HPDE6-E6E7 (cell line): ENCODE measurements at regions not wholly inside any gene's neighbourhood (a gene's known extent, or its start where the extent isn't known, plus 50 kb on each side); places are given as distances from the start of the nearest gene placed in this dataset.

Experiments
- DNase-seq: peaks from one replicate; pipeline ENCODE4 v3.0.0; 2011; ENCODE audit warnings: missing footprints; ENCODE audit errors: extremely low spot score

GRCh38 chr2:234278556-234279255 lies 218.2 kb downstream of the ARL4C start:
- no peak for DNase-seq

DNA sequence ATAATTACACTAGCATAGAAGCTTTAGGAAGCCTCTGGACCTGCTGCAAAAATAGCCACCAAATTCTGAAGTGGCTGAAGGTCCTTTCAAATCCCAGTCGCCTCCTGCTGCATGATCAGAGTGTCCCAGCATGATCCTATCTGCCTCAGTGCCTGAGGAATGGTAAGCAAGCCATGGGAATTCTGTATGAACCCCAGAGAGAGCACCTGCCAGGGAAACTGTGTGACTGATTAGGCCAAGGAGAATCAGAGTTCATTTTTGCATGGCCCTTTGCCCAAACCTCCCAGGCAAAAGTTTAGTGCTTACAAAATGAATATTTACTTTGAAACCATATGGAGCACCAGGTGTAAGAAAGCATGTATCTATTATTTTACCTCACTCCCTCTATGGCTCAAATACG lies 221.4 kb downstream of the ARL4C start:
- no peak for DNase-seq

DNA sequence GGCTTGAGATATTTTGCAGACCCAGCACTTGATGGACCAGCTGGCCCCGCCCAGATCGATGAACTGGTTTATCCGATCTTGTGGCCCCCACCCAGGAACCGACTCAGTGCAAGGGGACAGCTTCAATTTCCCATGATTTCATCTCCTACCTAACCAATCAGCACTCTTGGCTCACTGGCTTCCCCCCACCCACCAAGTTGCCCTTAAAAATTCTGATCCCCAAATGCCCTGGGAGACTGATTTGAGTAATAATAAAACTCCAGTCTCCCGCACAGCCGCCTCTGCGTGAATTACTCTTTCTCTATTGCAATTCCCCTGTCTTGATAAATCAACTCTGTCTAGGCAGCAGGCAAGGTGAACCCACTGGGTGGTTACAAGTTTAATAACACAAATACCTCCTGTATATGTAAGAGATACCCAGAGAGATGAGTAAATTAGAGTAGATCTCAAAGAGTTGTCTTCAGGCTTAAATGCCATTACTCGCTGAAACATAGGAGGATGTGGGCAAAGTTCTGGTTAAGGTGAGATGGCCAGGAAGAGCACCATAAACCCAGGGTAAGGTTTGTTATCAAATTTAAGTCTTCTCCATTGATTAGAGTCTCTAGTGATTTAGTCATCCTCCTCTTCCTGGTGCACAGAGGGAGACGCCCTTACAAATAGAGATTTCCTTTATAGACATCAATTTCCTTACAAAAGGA lies 222.8 kb downstream of the ARL4C start:
- DNase-seq = no peak

DNA sequence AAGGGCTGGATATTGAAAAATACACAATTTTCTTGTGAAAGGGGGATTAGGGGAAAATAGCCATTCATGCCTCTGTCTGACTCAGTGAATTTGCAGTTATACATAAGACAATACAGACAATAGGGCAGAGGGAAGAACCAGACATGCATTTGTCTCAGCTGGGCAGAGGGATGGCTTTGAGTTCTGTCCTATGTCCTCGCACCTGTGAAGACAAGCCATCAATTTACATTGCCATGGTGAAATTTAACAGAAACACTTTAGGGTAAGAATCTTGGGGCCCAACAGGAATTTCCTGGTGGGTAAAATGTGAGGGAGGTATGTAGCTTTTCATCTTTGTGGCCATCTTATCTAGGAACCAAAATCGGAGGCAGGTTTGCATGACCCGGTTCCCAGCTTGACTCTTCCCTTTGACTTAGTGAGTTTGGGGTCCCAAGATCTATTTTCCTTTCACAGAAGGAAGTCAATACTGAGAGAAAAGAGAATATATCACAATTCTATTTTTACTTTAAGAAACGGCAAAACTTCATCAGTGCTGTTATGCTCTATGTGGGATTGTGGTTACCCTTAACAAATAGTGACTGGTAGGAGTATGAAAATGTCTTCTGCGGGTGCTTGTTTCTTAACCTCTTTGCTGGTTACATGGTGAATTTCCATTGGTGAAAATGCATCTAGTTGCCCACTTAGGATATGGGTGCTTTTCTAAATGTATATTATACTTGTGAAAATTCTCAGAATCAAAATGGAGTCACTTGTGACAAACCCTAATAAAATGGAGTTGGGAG lies 221.8 kb downstream of the SPP2 start:
- no peak for DNase-seq

DNA sequence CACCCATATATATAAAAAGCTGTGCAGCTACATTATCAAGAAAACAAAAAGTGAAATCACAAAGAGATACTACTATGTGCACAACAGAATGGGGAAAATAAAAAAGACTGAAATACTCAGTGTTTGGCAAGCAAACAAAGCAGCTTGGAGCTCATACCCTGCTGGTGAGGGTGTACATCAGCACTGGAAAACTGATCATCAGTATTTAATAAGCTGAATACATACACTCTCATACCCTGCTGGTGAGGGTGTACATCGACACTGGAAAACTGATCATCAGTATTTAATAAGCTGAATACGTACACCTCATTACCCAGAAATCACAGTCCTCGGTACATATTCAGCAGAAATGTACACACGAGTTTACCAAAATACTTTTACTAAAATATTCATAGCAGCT lies 220.8 kb downstream of the SPP2 start:
- no peak for DNase-seq

DNA sequence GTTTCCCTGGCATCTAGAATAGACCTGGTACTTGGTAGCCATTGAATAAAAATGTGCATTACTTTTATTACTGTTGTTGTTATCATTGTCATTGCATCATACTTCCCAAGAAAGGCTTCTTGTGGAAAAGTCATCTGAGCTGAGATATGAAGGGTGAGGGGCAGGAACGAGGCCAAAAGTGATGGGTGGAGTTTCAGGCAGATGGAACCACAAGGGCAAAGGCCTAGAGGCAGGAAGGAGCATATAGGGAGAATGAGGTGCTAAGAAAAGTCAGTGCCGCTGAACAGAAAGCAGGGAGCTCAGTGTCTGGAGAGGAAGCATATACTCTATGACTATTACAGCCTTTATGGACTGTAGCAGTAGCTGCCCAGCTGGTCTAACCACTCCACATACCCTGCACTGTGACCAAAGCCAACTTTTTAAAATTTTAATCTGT lies 219.3 kb downstream of the SPP2 start:
- no peak for DNase-seq

- no peak for DNase-seq
Measured at GRCh38 chr2:234267534-234267933, 217.0 kb downstream of the SPP2 start.

- DNase-seq = no peak
Measured at GRCh38 chr2:234266952-234267351, 216.4 kb downstream of the SPP2 start.

DNA sequence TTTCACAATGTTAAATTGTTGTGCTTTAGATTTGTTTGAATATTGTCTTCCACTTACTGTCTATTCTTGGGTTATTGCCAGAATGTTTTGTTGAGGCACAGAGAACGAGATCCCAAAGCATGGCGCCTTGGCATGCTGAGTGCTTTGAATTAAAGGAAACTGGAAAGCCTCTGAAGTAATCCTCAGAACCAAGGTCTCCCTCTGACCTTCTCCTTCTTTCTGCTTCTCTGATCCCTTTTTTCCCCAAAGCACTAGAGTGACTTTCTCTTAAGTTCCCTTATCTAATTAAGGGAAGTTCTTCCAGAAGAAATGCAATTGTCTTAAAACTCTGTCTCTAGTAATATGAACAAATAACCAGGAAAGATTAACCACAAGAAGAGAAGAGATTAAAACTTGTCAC lies 214.7 kb downstream of the SPP2 start:
- DNase-seq = no peak

DNA sequence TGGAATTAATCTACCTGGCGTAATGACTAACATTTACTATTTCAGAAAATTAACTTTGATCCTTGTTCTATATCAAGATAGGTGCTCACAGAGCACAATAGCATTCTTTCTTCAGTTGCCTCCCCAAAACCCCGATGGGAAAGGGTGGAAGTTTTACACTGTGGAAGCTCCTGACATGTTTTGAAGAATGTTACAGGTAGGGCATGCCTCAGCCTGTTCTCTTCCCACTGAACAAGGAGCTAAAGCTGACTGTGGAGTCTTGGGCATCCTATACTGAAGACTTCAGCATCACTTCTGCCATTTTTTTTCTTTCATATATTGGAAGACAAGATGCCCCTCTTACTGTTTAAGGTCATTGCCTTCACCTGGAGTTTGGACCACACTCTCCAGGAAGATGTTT lies 211.2 kb downstream of the SPP2 start:
- DNase-seq = no peak

DNA sequence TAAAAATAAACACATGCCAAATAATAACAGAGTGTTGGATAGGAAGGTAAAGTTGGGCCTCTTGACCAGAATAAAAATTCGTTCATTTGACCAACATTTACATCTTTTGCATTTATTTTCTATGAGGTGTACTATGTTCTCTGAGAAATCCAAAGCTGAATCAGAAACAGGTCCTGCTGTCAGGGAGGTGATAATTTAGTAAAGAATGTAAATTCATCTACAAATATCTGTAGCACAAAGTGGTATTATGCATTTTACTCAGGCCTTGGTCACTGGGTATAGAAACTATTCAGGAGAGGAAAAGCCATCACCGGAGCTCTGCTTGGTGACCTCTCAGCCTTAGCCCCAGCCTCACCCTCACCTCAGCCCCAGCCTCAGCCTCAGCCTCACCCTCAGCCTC lies 208.9 kb downstream of the SPP2 start:
- no peak for DNase-seq

DNA sequence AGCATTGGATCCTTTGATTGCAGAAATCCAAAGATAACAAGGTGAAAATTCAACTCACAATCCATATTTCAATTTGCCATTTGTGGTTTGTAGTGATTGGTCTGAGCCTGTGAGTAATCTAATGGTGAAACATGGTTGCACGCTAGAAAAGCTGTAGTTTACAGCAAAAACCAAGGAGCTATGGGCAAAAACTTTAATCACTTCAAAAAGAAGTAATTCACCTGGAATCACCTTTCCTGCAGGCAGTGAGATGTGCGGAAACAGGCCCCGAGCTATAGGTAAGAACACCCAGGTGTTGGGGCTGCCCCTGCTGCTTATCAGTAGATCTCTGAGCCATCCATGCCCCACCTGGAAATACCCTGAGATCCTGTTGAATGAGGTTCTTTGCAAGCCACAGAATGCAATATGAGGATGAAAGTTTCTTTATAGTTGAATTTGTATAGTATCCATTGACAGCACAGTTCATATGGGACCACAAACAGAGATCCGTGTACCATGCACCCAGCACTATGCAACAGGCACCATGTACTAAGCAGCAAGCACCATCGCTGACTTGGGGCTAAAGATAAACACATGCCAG lies 208.2 kb downstream of the SPP2 start:
- peak; percentile 84 for DNase-seq

- DNase-seq = peak; percentile 97
Measured at GRCh38 chr2:234257859-234258561, 207.5 kb downstream of the SPP2 start.

DNA sequence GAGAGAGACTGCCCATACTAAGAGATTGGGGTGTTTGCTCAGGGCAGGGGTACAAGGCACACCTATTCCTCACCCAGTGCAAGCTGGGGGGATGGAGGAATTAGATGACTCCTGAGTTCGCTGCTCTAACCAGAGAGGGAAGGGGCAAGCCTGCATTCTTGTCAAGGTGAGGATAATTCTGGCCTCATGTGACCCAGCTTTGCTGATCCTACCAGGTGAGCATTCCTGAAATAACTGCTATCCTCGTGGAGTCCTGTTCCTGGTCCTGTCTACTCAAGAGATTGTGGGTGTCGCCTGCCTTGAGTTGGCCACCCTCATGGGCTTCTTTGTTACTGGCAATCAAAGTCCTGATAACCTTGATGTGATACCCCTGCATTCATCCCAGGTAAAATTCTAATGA lies 206.0 kb downstream of the SPP2 start:
- DNase-seq = no peak

GRCh38 chr2:234254783-234255521 lies 204.4 kb downstream of the SPP2 start:
- no peak for DNase-seq

DNA sequence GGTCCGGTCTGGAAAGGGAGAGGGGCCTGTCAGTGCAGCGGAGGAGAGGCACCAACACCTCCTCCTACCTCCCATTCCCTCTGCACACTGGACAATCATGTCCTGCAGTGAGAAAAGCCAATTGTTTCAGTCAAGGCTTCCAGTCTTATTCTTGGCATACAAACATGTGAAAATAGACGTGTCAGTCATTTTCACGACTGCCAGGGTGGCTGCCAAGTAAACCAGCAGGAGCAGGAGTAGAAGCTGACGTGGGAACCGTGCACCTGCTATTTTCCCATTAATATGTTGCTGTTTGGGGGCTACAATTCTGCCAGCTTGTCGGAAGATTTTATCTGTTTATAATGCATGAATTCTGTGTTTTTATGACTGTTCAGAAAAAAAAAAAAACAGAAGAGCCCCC lies 202.3 kb downstream of the SPP2 start:
- DNase-seq = no peak

GRCh38 chr2:234251326-234252271 lies 201.1 kb downstream of the SPP2 start:
- DNase-seq = no peak

- no peak for DNase-seq
Measured at GRCh38 chr2:234250926-234251325, 200.4 kb downstream of the SPP2 start.

DNA sequence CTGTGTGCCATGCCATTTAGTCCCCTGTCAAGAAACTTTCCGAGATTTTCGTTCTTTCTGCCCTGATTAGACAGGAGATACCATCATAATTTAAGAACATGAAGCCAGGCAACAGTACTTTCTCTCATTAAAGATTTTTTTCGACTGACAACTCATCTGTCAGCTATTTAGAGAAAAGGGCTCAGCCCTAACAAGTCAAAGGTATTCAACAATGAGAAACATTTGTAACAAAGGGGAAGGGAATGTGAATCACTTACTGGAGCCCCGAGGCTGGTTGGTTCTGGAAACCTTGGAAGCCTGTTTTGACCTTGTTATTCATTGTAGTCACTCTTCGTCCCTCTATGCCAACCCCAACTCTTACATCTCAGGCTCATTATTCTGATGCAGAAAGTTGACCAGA lies 199.4 kb downstream of the SPP2 start:
- peak; percentile 70 for DNase-seq
